Stimulated activated CD4-positive, alpha-beta T cell treated with anti-CD3 and anti-CD28 coated beads, Interleukin-1b, Interleukin-23, amount 100 ng/mL, for 1 hour (primary cell): ENCODE measurements at regions not wholly inside any gene's neighbourhood (a gene's known extent, or its start where the extent isn't known, plus 50 kb on each side); places are given as distances from the start of the nearest gene placed in this dataset.
A peak's percentile ranks its signal among the peaks of the same experiment; 100 is the strongest.
"Not testable (repeated sequence)": the region's sequence is repeated elsewhere in the genome, so short reads cannot be mapped to it uniquely, and the experiment has no call there.

Experiments used
- DNase-seq, 2 donors: peaks; one replicate each; pipeline ENCODE4 v3.0.0-alpha.2; 2020; ENCODE audit warnings: low read depth in 2 of 2

DNA sequence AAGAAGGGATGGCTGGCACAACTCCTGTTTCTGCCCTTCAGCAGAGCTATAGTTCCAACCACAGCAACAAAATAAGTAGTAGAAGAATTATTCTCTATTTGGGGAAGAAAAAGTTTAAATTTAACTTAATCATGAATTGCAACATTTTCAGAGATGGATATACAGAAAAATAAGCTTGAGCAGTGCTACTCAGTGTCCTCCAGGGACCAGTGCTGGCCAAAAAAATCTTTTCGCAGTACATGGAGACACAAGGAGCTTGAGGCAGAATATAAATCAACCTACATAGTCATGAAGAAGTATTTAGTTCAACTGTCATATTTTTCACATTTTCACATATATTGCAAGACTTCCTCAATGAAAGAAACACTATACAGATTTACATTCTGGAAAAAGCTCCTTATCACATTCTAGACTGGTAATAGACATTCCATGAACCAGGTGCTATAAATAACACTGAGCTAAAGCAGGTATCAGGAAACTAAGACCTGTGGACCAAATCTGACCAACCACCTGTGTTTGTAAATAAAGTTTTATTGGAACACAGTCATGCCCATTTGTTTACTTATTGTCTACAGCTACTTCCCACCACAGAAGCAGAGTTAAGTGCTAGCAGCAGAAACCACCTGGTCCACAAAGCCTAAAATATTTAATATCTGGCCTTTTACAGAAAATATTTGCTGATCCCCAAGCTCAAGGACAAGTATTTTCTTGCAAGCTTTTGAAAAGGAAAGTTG lies 101.9 kb downstream of the RGS21 start:
- DNase-seq, result no peak

GRCh38 chr1:192430644-192431043 lies 113.9 kb downstream of the RGS21 start:
- no peak for DNase-seq

- no peak for DNase-seq
These were observed 118.9 kb downstream of the RGS21 start for GRCh38 chr1:192435704-192436103.

- DNase-seq, result no peak
These were observed 119.8 kb downstream of the RGS21 start for GRCh38 chr1:192436441-192437078.

GRCh38 chr1:192438737-192439136 lies 121.9 kb downstream of the RGS21 start:
- DNase-seq, result no peak

- DNase-seq, result no peak
These were observed 122.7 kb downstream of the RGS21 start for GRCh38 chr1:192439373-192440025.

DNA sequence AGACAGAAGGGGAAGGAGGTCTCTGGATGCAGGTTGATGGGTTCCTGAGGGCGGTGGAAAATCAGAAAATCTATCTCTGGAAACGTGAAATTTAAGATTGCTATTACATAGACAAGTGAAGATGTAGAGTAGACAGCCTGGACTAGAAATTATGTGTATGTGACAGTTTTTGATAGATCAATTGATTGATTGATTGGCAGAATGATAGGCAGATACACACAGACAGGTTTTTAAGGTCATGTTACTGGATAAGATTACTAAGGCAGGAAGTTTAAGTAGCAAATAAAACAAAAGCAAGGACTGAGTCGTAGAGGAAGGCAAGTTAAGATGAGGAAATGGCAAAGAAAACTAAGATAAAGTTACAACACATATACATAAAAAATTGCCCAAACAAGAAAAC lies 124.7 kb downstream of the RGS21 start:
- DNase-seq, result no peak

DNA sequence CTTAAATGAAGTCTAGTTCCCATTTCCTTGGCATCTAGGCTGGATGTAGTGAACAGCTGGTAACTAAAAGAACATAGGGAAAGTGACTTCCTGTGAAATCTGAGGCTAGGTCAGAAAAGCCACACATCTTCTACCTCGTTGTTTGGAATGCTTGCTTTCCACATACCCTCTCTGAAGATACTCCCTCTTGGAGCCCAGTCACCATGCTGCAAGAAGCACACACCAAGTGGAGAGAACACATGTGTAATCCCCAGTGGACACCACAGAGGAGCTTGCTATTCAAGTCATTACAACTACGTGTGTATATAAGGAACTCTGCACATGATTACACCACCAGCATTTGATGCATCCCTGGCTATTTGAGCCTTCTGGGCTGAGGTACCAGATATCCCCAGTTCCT lies 125.9 kb downstream of the RGS21 start:
- DNase-seq, result no peak

DNA sequence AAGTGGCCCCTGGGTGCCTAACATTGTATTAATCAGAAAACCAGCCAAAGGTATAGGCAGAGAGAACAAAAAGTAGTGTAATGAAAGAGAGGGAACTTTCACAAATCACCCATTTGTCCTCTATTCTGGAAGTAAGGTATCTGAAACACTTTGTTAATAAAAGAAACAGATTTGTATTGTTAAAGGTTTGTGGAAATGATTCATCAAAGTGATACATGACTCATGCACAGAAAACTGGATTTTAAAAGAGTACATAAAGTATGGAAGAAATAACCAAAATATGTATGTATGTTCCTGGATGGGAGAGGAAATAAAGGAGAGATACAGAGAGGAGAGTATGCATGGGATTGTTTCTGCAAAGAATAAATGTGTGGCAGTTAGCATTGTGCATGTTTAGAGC lies 126.8 kb downstream of the RGS21 start:
- DNase-seq, result no peak

GRCh38 chr1:192445241-192445640 lies 128.4 kb downstream of the RGS21 start:
- no peak for DNase-seq

DNA sequence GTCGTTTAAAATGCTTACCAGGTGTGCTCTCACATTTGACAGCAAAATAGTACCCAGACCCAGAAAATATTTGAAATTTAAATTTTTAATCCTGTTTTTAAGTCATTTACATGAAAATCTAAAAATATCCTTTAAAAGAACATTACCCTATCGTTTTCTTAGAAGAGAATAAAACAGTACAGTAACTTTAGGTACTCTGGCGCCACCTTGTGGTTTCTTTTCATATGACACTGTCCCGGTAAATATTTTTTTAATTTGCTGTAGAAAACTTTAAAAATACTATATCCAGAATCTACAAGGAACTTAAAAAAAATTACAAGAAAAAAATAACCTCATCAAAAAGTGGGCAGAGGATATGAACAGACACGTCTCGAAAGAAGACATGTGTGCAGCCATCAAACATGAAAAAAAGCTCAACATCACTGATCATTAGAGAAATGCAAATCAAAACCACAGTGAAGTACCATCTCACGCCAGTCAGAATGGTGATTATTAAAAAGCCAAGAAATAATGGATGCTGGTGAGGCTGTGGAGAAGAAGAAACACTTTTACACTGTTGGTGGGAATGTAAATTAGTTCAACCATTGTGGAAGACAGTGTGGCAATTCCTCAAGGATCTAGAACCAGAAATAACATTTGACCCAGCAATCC lies 129.2 kb downstream of the RGS21 start:
- DNase-seq, result peak; percentile 12 to 37

GRCh38 chr1:192448026-192448578 lies 127.5 kb upstream of the RGS1 start:
- no peak for DNase-seq

- DNase-seq, result no peak
These were observed 122.1 kb upstream of the RGS1 start for GRCh38 chr1:192453360-192453992.

GRCh38 chr1:192459467-192459866 lies 116.1 kb upstream of the RGS1 start:
- DNase-seq, result no peak

- no peak for DNase-seq
These were observed 113.9 kb upstream of the RGS1 start for GRCh38 chr1:192461684-192462083.

DNA sequence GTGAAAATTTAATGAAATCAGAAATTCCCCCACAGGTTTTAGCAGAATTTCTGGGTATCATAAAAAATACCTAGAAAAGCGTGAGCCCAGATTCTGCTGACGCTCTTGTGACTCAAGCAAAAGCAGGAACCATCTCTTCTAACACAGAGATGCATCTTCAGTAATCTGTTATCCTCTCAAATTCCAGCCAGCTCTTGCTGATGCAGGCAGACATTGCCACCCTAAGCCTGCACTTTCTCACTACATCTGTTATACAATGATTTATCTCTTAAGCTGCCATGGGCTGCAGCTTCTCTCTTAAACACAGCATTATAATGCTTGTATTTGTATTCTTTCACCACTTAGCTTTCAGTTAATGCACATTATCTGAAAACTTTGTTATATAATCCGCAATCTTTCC lies 113.0 kb upstream of the RGS1 start:
- DNase-seq, result no peak

DNA sequence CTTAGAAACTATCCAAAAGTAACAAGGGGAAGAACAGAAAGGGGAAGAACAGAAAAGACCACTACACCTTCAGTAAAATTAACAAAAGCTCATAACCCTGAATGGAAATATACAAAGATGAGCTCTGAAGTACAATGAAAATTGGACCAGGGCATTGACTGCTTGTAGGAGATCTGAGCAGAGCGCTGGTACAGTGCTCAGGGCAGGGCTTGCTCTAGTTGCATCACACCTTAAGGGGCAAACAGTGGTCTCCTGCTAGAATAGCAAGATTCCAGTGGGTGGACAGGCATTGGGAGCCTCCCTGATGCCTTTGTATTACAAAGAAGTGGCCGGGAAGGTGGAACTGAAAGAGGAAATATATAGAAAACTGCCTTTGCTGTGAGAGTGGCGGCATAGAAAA lies 111.9 kb upstream of the RGS1 start:
- no peak for DNase-seq

DNA sequence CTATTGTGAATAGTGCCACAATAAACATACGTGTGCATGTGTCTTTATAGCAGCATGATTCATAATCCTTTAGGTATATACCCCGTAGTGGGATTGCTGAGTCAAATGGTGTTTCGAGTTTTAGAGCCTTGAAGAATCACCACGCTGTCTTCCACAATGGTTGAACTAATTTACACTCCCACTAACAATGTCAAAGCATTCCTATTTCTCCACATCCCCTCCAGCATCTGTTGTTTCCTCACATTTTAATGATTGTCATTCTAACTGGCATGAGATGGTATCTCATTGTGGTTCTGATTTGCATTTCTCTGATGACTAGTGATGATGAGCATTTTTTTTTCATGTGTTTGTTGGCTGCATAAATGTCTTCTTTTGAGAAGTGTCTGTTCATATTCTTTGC lies 110.4 kb upstream of the RGS1 start:
- DNase-seq, result not testable (repeated sequence)

DNA sequence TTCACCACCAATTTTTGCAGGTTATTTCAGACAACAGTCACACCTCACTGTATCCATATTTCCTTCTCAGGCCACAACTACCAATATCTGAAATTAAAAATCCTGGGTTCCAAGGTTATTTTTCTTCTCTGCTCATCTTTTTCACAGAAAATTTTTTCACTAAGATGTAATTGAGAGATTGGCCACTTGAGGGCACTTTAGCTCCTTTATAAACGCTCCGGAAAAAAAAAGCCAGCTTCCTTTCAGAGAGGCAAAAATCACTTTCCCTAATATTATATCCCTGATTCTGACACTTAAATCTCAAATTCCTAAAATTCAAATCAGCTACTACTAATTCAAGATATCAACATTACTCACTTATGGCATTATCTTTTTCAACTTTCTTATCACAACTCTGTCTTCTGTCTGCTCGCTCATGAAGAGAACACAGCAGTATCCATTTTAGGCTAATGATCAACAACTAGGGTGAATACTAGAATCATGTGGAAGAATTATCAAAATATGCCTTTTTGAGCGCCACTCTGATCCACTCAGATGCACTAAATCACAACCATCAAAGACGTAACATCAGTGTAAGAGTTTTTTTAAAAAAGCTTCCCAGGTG lies 101.4 kb upstream of the RGS1 start:
- no peak for DNase-seq

DNA sequence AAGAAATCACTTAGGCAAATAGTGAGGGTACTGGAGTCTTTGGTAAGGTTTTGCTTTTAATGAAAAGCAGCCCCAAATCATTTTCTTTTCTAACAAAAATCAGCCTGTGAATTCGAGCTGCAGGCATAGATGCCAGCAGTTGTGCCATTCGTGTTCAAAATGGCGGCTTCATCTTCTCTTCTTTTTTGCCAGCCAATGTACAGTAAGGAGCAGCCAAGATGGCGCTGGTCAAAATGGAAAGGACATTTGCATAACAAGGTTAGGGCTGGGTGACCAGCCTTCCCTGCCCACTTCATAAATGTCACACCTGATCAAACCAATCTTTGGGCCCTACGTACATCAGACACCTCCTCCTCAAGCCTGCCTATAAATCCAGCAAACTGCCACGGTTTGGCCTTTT lies 100.2 kb upstream of the RGS1 start:
- no peak for DNase-seq

DNA sequence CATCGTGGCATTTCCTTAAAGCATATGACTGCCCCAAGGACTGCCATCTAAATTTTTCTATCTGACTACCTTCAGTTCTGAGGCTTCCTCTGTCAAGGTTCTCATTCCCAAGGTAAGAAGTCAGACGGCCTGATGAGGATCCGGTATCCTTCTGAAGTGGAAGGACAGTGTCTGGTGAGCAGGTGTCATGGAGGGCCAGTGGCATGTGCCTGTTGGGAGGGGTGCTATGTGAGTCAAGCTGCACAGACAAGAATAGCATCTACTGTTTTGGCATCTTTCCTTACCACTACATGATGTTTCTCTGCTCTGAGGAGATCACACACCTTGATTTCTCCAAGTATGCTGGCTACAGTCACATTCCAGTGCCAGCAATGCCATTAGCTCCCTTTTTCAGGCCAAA lies 99.6 kb upstream of the RGS1 start:
- DNase-seq, result no peak
